ENCODE measurements at regions not wholly inside any gene's neighbourhood (a gene's known extent, or its start where the extent isn't known, plus 50 kb on each side); places are given as distances from the start of the nearest gene placed in this dataset.

DNA sequence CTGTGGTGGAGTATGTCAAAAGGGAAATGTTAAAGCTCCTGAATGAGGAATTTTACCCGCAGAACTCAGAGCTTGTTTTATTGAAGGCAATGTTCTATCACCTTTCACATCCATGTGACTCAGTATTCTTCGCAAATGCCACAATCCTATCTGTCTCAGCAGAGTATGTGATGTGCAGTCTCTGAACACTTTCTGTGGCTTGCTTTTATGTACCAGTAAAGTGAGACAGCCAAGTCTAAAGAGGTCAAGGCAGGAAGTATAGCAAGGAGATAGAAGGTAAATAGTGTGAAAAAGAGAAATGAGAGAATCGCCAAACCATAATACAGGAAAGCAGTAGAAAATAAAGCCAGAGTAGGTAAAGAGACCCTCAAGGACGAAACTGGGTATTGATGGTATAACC, 515.8 kb downstream of the RAB28 start:
- TF ChIP-seq, protein P1, sequence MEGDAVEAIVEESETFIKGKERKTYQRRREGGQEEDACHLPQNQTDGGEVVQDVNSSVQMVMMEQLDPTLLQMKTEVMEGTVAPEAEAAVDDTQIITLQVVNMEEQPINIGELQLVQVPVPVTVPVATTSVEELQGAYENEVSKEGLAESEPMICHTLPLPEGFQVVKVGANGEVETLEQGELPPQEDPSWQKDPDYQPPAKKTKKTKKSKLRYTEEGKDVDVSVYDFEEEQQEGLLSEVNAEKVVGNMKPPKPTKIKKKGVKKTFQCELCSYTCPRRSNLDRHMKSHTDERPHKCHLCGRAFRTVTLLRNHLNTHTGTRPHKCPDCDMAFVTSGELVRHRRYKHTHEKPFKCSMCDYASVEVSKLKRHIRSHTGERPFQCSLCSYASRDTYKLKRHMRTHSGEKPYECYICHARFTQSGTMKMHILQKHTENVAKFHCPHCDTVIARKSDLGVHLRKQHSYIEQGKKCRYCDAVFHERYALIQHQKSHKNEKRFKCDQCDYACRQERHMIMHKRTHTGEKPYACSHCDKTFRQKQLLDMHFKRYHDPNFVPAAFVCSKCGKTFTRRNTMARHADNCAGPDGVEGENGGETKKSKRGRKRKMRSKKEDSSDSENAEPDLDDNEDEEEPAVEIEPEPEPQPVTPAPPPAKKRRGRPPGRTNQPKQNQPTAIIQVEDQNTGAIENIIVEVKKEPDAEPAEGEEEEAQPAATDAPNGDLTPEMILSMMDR (IDR thresholded peaks at IDR 0.05; ENCODE audit: low read depth, low read length): no peak
- no peak for TF ChIP-seq EZH2phosphoT487 (IDR thresholded peaks at IDR 0.05; ENCODE audit: low read depth)
